ENCODE measurements at regions not wholly inside any gene's neighbourhood (a gene's known extent, or its start where the extent isn't known, plus 50 kb on each side); places are given as distances from the start of the nearest gene placed in this dataset.
"Not testable (repeated sequence)": the region's sequence is repeated elsewhere in the genome, so short reads cannot be mapped to it uniquely, and the experiment has no call there.

- DNase-seq: no peak
Measured at GRCh38 chr7:93048136-93048930, 69.4 kb downstream of the SAMD9 start.

GRCh38 chr7:93047514-93048099, 70.2 kb downstream of the SAMD9 start:
- no peak for DNase-seq

GRCh38 chr7:93046641-93047040, 71.1 kb downstream of the SAMD9 start:
- no peak for DNase-seq

- no peak for DNase-seq
Measured at GRCh38 chr7:93044147-93044810, 73.5 kb downstream of the SAMD9 start.

- no peak for DNase-seq
Measured at GRCh38 chr7:93043385-93043985, 74.3 kb downstream of the SAMD9 start.

- no peak for DNase-seq
Measured at GRCh38 chr7:93040355-93040754, 77.4 kb downstream of the SAMD9 start.

GRCh38 chr7:93039786-93040185, 78.0 kb downstream of the SAMD9 start:
- DNase-seq: no peak

- no peak for DNase-seq
Measured at GRCh38 chr7:93039282-93039681, 78.5 kb downstream of the SAMD9 start.

GRCh38 chr7:93036807-93037206, 81.0 kb downstream of the SAMD9 start:
- DNase-seq: no peak

GRCh38 chr7:93036149-93036640, 81.6 kb downstream of the SAMD9 start:
- DNase-seq: no peak

GRCh38 chr7:93031795-93032194, 86.0 kb downstream of the SAMD9 start:
- DNase-seq: no peak

- DNase-seq: no peak
Measured at GRCh38 chr7:93030605-93031225, 87.1 kb downstream of the SAMD9 start.

- no peak for DNase-seq
Measured at GRCh38 chr7:93029056-93029455, 88.7 kb downstream of the SAMD9 start.

- no peak for DNase-seq
Measured at GRCh38 chr7:93028610-93029009, 89.2 kb downstream of the SAMD9 start.

GRCh38 chr7:93027044-93027443, 90.7 kb downstream of the SAMD9 start:
- no peak for DNase-seq

GRCh38 chr7:93026425-93026824, 91.4 kb downstream of the SAMD9 start:
- DNase-seq: no peak

GRCh38 chr7:93025389-93025788, 92.4 kb downstream of the SAMD9 start:
- no peak for DNase-seq

- not testable (repeated sequence) for DNase-seq
Measured at GRCh38 chr7:93022931-93023478, 94.8 kb downstream of the SAMD9 start.

GRCh38 chr7:93021748-93022147, 96.0 kb downstream of the SAMD9 start:
- DNase-seq: no peak

GRCh38 chr7:93018716-93019115, 99.1 kb downstream of the SAMD9 start:
- DNase-seq: no peak

GRCh38 chr7:93016681-93017381, 100.9 kb downstream of the SAMD9 start:
- DNase-seq: no peak

Measured in CD4-positive, alpha-beta T cell treated with Interleukin-15 for 1 hour (primary cell).